H9 (cell line): ENCODE measurements at regions not wholly inside any gene's neighbourhood (a gene's known extent, or its start where the extent isn't known, plus 50 kb on each side); places are given as distances from the start of the nearest gene placed in this dataset.

Source experiments
- DNase-seq: peaks from one replicate; pipeline ENCODE4 v3.0.0-alpha.2; 2017
- H2AFZ ChIP-seq: one replicate; pipeline ENCODE4 v1.6.1; 2013; ENCODE audit warnings: mild to moderate bottlenecking, low read length, control low read depth, moderate library complexity
- H2AK5ac ChIP-seq: 2 replicates; pipeline ENCODE4 v1.6.1; 2013; ENCODE audit warnings: low read length, control low read depth, mixed read lengths; ENCODE audit not compliant: insufficient read length
- H2BK120ac ChIP-seq: one replicate; pipeline ENCODE4 v1.6.1; 2013; ENCODE audit warnings: low read depth, mild to moderate bottlenecking, low read length, control low read depth, inconsistent platforms; ENCODE audit not compliant: poor library complexity, severe bottlenecking
- H2BK12ac ChIP-seq: 2 replicates; pipeline ENCODE4 v1.6.1; 2013; ENCODE audit warnings: low read length, control low read depth, mixed read lengths, low read depth; ENCODE audit not compliant: insufficient read length
- H2BK15ac ChIP-seq: 2 replicates; pipeline ENCODE4 v1.6.1; 2013; ENCODE audit warnings: low read depth, low read length, control low read depth
- H2BK20ac ChIP-seq: one replicate; pipeline ENCODE4 v1.6.1; 2013; ENCODE audit warnings: low read depth, mild to moderate bottlenecking, low read length, control low read depth, inconsistent platforms; ENCODE audit not compliant: poor library complexity, severe bottlenecking
- H2BK5ac ChIP-seq: 2 replicates; pipeline ENCODE4 v1.6.1; 2013; ENCODE audit warnings: low read length, control low read depth, mixed read lengths; ENCODE audit not compliant: insufficient read length
- H3K14ac ChIP-seq: 2 replicates; pipeline ENCODE4 v1.6.1; 2013; ENCODE audit warnings: low read length, control low read depth; ENCODE audit not compliant: insufficient read depth
- H3K18ac ChIP-seq: 2 replicates; pipeline ENCODE4 v1.6.1; 2013; ENCODE audit warnings: low read depth, mild to moderate bottlenecking, mixed read lengths, low read length, control low read depth; ENCODE audit not compliant: insufficient read length
- H3K23ac ChIP-seq: 2 replicates; pipeline ENCODE4 v1.6.1; 2013; ENCODE audit warnings: low read length, control low read depth, mixed read lengths, low read depth; ENCODE audit not compliant: insufficient read length
- H3K23me2 ChIP-seq: 2 replicates; pipeline ENCODE4 v1.6.1; 2013; ENCODE audit warnings: low read depth, mild to moderate bottlenecking, mixed read lengths, low read length, control low read depth; ENCODE audit not compliant: insufficient read length, poor library complexity, severe bottlenecking
- H3K27ac ChIP-seq: 2 replicates; pipeline ENCODE4 v1.5.1; 2013; ENCODE audit warnings: low read length, control low read depth, mixed read lengths, low read depth; ENCODE audit not compliant: insufficient read length
- H3K27me3 ChIP-seq: 2 replicates; pipeline ENCODE4 v1.6.1; 2013; ENCODE audit warnings: low read length, control low read depth, inconsistent platforms; ENCODE audit not compliant: insufficient read depth
- H3K4ac ChIP-seq: 2 replicates; pipeline ENCODE4 v1.6.1; 2013; ENCODE audit warnings: low read depth, mild to moderate bottlenecking, control low read depth, inconsistent platforms, low read length, moderate library complexity
- H3K4me1 ChIP-seq: 2 replicates; pipeline ENCODE4 v1.6.1; 2013; ENCODE audit warnings: low read length, control low read depth, inconsistent platforms; ENCODE audit not compliant: insufficient read depth
- H3K4me2 ChIP-seq: 2 replicates; pipeline ENCODE4 v1.6.1; 2013; ENCODE audit warnings: low read length, control low read depth, mixed read lengths; ENCODE audit not compliant: insufficient read length, insufficient read depth
- H3K56ac ChIP-seq: 2 replicates; pipeline ENCODE4 v1.6.1; 2013; ENCODE audit warnings: low read depth, mild to moderate bottlenecking, mixed read lengths, low read length, control low read depth; ENCODE audit not compliant: insufficient read length
- H3K79me1 ChIP-seq: 2 replicates; pipeline ENCODE4 v1.6.1; 2013; ENCODE audit warnings: low read depth, mild to moderate bottlenecking, moderate library complexity, low read length, control low read depth, inconsistent platforms; ENCODE audit not compliant: insufficient read depth, poor library complexity, severe bottlenecking
- H3K79me2 ChIP-seq: 2 replicates; pipeline ENCODE4 v1.6.1; 2013; ENCODE audit warnings: low read length, control low read depth, inconsistent platforms; ENCODE audit not compliant: insufficient read depth
- H3K9ac ChIP-seq: 2 replicates; pipeline ENCODE4 v1.6.1; 2013; ENCODE audit warnings: low read length, control low read depth, mixed read lengths; ENCODE audit not compliant: insufficient read length; ENCODE audit errors: extremely low read depth
- H3K9me3 ChIP-seq: one replicate; pipeline ENCODE4 v1.6.1; 2013; ENCODE audit warnings: low read depth, low read length, inconsistent platforms; ENCODE audit not compliant: control insufficient read depth
- H3T11ph ChIP-seq: one replicate; pipeline ENCODE4 v1.6.1; 2013; ENCODE audit warnings: mild to moderate bottlenecking, low read length, control low read depth, inconsistent platforms
- H4K20me1 ChIP-seq: one replicate; pipeline ENCODE4 v1.6.1; 2013; ENCODE audit not compliant: control insufficient read depth, insufficient read length, insufficient read depth
- H4K5ac ChIP-seq: 2 replicates; pipeline ENCODE4 v1.6.1; 2013; ENCODE audit warnings: low read depth, mild to moderate bottlenecking, mixed read lengths, low read length, control low read depth; ENCODE audit not compliant: insufficient read length
- H4K8ac ChIP-seq: replicated peaks from 2 replicates; pipeline ENCODE4 v1.6.1; 2013; ENCODE audit warnings: low read length, control low read depth, mixed read lengths, low read depth; ENCODE audit not compliant: insufficient read length
- H4K91ac ChIP-seq: 2 replicates; pipeline ENCODE4 v1.6.1; 2013; ENCODE audit warnings: low read depth, mild to moderate bottlenecking, moderate library complexity, mixed read lengths, low read length, control low read depth; ENCODE audit not compliant: insufficient read length
- H3K27ac Mint-ChIP-seq, 3 experiments: 2 replicates in 2 of 3; 3 replicates in 1 of 3; pipeline ENCODE4 v1.8.0; 2020 to 2021; ENCODE audit warnings: mixed read lengths in 3 of 3, mild to moderate bottlenecking in 1 of 3, moderate library complexity in 1 of 3
- H3K27me3 Mint-ChIP-seq: 2 replicates; pipeline ENCODE4 v1.8.0; 2021; ENCODE audit warnings: low read depth, mild to moderate bottlenecking, moderate library complexity, mixed read lengths
- H3K36me3 Mint-ChIP-seq, 3 experiments: 2 replicates in 2 of 3; 3 replicates in 1 of 3; pipeline ENCODE4 v1.8.0; 2020 to 2021; ENCODE audit warnings: low read depth in 3 of 3, mixed read lengths in 3 of 3; ENCODE audit not compliant: insufficient read depth in 1 of 3
- H3K4me1 Mint-ChIP-seq, 2 experiments: 2 replicates each; pipeline ENCODE4 v1.8.0; 2020; ENCODE audit warnings: mixed read lengths in 2 of 2
- H3K4me3 Mint-ChIP-seq, 2 experiments: 2 replicates in 1 of 2; 3 replicates in 1 of 2; pipeline ENCODE4 v1.8.0; 2020 to 2021; ENCODE audit warnings: mild to moderate bottlenecking in 2 of 2, mixed read lengths in 2 of 2, moderate library complexity in 1 of 2
- H3K9me3 Mint-ChIP-seq, 2 experiments: 2 replicates in 1 of 2; 3 replicates in 1 of 2; pipeline ENCODE4 v1.8.0; 2020; ENCODE audit warnings: mild to moderate bottlenecking in 2 of 2, mixed read lengths in 2 of 2, moderate library complexity in 1 of 2
- WGBS: extraction: QIAGEN DNeasy Blood & Tissue Kit; methylation state at CpG from one replicate; pipeline ENCODE4 v1.1.7; 2013; ENCODE audit warnings: missing lambda C conversion rate, low lambda C conversion rate, mixed read lengths; ENCODE audit not compliant: insufficient read length; ENCODE audit errors: extremely low coverage; 5-methylcytosine and 5-hydroxymethylcytosine counted together
- TF ChIP-seq, protein P1 (sequence below): fragments of 200-600 bp; sonication (generic); conservative IDR thresholded peaks from 3 replicates; pipeline ENCODE4 v1.8.0; 2021; ENCODE audit warnings: antibody characterized with exemption, mild to moderate bottlenecking

DNA sequence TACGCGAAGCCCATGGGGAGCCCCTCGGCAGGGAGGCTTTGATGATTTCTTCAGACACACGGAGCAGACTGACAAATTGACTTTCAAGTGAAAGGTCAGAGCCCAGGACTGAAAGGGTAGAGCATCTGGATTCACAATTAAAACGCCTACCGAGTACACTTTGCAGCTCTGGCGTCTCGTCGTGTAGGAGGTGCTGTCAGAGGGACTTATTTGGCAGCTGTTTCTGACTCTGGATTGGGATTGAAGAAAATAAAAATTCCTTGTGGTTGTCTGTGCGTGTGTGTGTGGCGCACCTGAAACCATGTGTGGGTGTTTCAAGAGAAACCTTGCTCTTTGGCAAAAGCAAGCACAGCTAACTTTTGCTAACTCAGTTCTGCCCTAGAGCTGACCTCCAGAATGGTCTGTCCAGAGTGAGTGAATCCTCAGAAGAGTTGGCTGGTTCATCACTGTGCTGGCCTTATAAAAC lies 348.7 kb downstream of the HLX start:
- H2BK120ac ChIP-seq = no peak overlapping the region
- no peak overlapping the region for H2AK5ac ChIP-seq
- no peak overlapping the region for H2BK5ac ChIP-seq
- H3K23ac ChIP-seq = no peak overlapping the region
- H2BK20ac ChIP-seq = no peak overlapping the region
- WGBS = no CpG with 5 or more reads among the region's 11 CpGs
- H3K14ac ChIP-seq = peak overlapping the region; percentile 44; the same call in 1 of the 2 replicates
- H4K8ac ChIP-seq = no peak overlapping the region
- H4K5ac ChIP-seq = no peak overlapping the region
- H3K27ac ChIP-seq = no peak overlapping the region
- H2AFZ ChIP-seq = no peak overlapping the region
- peaks cover 12 to 17% of the 10 kb centered on the region in 2 experiments for H3K9me3 Mint-ChIP-seq
- H2BK15ac ChIP-seq = no peak overlapping the region
- H3K9ac ChIP-seq = no peak overlapping the region
- no peaks in the 10 kb centered on the region for H3K23me2 ChIP-seq
- H3K9me3 ChIP-seq = no peaks in the 10 kb centered on the region
- no peak overlapping the region for H2BK12ac ChIP-seq
- no peaks in the 10 kb centered on the region for H3K79me2 ChIP-seq
- no peaks in the 10 kb centered on the region for H4K20me1 ChIP-seq
- H3K4me3 Mint-ChIP-seq = no peak overlapping the region
- no peak overlapping the region for H3K4ac ChIP-seq
- TF ChIP-seq, protein P1, sequence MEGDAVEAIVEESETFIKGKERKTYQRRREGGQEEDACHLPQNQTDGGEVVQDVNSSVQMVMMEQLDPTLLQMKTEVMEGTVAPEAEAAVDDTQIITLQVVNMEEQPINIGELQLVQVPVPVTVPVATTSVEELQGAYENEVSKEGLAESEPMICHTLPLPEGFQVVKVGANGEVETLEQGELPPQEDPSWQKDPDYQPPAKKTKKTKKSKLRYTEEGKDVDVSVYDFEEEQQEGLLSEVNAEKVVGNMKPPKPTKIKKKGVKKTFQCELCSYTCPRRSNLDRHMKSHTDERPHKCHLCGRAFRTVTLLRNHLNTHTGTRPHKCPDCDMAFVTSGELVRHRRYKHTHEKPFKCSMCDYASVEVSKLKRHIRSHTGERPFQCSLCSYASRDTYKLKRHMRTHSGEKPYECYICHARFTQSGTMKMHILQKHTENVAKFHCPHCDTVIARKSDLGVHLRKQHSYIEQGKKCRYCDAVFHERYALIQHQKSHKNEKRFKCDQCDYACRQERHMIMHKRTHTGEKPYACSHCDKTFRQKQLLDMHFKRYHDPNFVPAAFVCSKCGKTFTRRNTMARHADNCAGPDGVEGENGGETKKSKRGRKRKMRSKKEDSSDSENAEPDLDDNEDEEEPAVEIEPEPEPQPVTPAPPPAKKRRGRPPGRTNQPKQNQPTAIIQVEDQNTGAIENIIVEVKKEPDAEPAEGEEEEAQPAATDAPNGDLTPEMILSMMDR = no peak
- H3K27ac Mint-ChIP-seq = no peak overlapping the region; a peak in 1 of 7 replicates
- H3K4me2 ChIP-seq = no peak overlapping the region
- H3K56ac ChIP-seq = no peak overlapping the region
- no peak for DNase-seq
- peaks cover 37% of the 10 kb centered on the region for H3K27me3 Mint-ChIP-seq
- H3K27me3 ChIP-seq = no peaks in the 10 kb centered on the region; the same call in 1 of the 2 replicates
- no peak overlapping the region for H3T11ph ChIP-seq
- no peaks in the 10 kb centered on the region for H3K79me1 ChIP-seq
- H3K4me1 ChIP-seq = no peaks in the 10 kb centered on the region; the same call in 1 of the 2 replicates
- no peak overlapping the region for H4K91ac ChIP-seq
- peaks cover 0 to 6% (median 5%) of the 10 kb centered on the region in 3 experiments; a peak in 3 of 7 replicates for H3K36me3 Mint-ChIP-seq
- peaks cover 19 to 21% of the 10 kb centered on the region in 2 experiments for H3K4me1 Mint-ChIP-seq
- no peak overlapping the region for H3K18ac ChIP-seq
